NCI-H2227 treated with DMSO at 0.1 percent for 48 hours (cell line): ENCODE measurements at regions not wholly inside any gene's neighbourhood (a gene's known extent, or its start where the extent isn't known, plus 50 kb on each side); places are given as distances from the start of the nearest gene placed in this dataset.
"Not testable (repeated sequence)": the region's sequence is repeated elsewhere in the genome, so short reads cannot be mapped to it uniquely, and the experiment has no call there.

Source experiments
- DNase-seq: peaks from one replicate; lab custom pipeline; 2025; lab: John Stamatoyannopoulos, UW

DNA sequence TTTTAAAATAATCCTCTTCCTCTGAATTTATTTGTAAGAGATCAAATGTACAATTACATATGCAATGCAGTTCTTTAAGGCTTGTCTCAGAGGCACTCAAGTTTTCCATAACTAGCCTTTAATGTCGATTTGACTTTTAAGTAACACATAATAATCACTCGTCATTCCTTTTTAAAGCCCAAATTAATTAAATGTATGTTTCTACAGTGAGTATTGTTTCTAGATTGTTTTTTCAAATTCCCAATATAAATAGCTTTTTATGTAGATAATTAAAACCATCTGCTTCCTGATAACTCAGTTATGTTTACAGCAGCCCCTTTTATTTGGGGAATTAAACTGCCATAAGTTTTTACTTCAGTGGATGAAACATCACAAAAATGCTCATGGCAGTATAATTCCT, 185.1 kb downstream of the ETNK1 start:
- no peak for DNase-seq

DNA sequence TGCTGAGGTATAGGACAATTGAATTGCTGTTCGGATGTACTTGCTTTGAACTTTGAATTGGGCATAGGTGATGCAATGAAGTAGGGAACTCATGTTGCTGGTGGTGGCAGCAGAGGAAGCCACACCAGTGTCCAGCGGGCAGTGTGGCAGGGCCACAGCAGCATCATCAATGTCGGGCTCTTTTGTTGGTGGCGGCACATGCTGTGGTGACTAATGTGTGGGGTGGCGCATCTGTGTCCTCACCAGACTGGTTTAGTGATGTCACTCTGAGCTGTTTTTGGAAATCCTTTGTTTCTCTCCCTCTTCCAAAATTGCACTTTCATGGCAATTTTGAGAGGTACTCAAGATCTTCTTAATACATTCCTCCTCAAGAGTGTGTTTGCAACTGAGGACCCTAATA, 187.6 kb downstream of the ETNK1 start:
- no peak for DNase-seq

DNA sequence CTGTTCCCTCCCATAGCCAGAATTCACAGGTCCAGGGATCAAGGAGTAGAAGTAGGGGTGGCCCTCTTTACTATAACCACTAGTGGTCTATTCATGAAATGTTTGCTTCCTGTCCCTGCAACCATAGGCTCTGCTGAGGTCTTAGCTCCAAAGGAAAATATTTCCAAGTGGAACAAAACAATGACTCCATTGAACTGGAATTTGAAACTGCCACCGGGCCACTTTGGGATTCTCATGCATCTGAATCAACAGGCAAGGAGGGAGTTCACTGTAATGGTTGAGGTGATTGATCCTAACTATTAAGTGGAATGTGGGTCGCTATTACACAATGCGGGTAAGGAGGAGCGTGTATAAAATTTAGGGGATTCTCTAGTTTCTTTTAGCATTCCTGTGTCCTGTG, 197.0 kb downstream of the ETNK1 start:
- DNase-seq, result no peak

DNA sequence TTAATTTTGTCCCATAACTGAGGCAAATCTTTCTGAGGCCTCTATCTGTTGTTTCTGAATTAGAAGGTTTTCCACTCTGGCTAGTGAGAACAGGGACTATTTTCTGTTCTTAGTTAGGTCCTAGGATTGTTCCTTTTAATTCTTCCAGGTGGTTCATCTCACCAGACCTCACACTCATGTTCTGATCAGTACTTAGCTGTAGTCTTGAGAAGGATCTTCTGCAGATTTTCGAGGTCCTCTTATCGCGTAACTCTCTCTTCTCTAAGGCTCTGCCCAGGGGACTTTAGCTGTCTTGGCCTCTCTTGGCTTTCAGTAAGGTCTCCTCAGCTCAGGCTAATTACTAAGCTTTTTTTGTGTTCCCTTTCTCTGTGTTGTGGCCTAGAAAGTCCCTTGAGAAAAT, 201.1 kb downstream of the ETNK1 start:
- no peak for DNase-seq

DNA sequence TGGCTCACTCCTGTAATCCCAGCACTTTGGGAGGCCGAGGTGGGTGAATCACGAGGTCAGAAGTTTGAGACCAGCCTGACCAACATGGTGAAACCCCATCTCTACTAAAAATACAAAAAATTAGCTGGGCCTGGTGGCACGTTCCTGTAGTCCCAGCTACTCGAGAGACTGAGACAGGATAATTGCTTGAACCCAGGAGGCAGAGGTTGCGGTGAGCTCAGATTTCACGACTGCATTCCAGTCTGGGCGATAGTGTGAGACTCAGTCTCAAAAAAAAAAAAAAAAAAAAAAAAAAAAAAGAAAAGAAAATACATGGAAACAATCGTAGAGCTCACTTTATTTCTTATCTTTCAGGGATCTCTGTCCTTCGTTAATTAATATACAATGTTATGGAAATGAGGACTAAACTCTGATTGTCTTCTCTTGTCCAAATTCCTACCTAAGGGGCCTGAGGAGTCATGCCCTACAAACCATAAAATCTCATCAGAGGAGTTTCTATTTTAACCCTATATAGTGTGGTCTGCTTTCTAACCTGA, 201.5 kb downstream of the ETNK1 start:
- not testable (repeated sequence) for DNase-seq

DNA sequence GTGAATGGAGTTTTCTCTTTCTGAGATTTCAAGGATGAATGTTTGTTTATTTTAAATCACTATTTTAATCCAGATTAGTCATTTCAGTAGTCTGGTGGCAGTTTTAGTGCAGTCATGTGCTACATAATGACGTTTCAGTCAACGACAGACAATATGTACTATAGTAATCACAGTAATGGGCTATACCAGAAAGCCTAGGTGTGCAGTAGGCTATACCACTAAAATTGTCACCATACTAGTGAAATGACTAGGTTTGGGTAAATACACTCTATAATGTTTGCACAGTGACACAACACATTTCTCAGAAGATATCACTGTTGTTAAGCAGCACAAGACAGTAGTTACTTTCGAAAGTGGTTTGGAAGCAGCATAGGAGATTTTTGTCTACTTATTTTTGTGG, 203.1 kb downstream of the ETNK1 start:
- no peak for DNase-seq

DNA sequence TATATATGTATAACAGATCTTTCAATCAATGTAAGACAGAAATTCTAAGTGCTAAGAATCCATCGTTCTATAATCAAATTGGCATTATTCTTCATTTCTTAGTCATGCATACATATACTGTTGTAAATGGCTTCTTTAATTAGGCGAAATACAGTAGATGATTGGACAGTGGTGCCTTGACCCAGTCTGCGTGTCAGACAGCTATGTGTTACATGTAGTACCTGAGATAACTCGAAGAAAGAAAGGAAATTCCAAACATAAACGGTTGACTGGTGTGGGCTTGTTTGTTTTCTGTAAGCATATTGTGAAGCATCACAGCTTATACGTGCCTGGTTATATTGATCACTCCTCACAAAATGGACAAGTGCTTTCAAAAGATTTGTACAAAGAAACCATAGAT, 210.5 kb downstream of the ETNK1 start:
- DNase-seq, result no peak

DNA sequence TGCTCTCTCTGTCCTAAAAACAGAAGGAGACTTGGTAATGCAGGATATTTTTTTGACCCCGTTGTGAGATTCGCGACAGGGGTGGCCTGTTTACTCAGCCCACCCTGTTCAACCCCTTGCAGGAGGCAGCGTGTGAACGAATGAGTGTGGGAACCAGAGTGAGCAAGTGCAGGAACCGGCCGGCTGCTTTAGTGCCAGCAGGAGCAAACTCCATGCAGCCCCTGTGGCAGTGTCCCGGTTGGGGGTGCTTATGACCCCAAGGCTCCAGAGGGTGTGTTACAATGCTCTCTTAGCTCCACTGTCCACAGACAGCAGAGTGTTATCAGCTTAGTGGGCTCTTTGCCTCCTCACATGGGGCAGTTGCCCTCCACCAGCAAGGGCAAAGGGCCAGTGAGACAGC, 225.2 kb downstream of the ETNK1 start:
- no peak for DNase-seq

DNA sequence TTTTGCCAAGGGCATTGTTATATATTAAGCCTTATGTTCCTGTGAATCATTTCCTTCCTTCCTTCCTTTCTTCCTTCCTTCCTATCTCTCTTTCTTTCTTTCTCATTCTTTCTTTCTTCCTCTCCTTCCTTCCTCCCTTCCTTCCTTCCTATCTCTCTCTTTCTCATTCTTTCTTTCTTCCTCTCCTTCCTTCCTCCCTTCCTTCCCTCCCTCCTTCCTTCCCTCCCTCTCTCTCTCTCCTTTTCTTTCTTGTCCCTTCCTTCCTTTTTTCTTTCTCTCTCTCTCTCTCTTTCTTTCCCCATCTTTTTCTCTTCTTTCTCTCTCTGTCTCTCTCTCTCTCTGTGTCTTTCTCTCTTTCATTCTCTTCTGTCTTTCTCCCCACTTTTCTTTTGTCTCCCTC, 226.6 kb downstream of the ETNK1 start:
- DNase-seq, result no peak

DNA sequence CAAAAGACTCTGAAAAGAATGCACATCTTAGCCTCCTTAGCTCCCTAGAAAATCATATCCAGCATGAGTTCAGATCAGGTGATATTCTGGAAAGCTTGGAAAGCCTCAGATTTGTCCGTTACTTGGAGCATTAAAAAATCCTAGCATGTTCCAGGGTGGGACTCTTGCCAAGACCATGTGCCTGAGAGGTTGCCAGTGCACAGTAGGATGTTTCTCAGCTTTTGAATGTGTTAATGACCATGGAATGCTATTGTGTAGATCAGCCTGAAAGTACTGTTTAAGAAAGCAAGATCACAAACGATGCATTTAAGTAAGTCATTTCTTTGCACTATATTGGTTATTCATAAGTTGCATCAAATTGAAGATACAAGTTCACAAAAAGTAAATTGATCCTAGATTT, 230.5 kb downstream of the ETNK1 start:
- DNase-seq, result no peak

DNA sequence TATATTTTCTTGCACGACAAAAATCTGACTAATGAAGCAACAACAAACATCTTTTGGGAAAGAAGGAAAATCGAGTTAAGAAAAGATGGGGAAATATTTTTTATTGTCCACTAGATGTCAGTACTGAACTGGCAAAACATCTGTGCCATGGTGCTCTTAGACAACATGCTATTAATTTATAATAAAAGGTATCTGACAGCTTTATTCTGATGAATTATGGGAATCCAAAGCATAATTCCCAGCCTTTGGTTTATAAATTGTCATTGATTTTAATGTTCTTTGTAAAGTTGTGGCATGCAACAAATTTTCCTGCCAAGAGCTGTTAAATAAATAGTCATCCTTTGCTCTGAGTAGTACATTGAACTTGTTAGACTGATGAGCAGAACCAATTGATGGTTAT, 231.2 kb downstream of the ETNK1 start:
- peak; percentile 40 for DNase-seq

DNA sequence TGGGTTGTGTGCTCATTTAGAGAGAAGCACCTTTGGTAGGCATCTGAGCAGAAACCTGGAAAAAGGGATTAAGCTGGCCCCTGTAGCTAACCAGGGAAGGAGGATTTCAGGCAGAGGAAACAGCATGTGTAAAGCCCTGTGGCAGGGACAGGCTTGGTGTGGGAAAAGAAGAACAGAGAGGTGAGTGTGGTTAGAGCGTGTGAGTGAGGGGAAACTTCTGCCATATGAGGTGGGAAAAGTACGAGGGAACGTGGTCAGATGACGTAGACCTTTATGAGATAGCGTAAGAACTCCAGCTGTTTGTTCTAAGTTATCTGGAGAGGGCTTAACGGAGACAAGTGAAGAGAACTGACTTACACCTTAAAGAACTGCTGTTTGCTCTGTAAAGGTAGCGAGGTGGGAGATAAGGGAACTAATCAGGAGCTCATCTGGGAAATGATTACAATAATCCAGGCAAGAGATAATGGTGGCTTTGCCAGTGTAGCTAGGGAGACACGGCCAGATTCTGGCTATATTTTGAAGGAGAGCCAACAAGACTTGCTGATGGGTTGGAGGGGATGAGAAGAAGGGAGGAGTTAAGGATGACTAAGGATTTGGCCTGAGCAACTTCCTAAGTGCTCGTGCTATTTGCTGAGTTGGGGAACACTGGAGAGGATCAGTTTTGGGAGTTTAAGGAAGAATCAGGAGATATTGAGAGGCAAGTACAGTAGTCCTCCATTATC, 234.0 kb downstream of the ETNK1 start:
- no peak for DNase-seq

DNA sequence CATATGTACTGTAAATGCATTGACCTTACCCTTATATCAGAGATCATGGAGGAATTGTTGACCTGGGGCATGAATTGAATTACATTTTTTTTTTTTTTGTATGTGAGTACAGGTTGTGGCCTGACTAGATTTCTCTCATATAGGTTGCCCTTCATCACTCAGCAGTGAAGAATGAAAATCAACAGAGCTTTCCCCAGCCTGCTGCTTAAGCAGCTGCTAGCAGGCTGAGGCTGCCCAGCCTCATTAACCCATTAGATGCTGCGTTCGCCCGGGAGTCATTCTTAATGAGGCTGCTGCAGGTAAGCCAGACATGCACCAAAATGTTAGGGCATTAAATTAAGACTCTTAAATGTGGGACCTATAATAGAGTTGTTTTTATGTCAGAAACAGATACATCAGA, 236.0 kb downstream of the ETNK1 start:
- DNase-seq, result no peak

DNA sequence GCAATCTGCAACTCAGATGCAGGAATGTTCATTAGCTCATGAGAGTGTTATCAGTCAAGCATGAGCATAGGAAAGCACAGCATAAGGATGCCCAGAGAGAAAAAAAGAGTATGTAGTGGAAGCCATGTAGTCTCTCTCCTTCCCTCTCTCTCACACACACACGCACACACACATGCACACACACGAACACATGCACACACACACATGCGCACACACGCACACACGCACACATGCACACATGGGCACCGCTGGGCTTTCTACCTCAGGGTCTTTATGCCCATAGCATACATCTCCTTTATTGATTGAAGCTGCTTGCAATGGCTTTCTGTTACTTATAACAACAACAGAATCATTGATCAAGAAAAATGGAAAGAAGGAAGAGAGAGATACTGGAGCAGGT, 240.9 kb downstream of the ETNK1 start:
- no peak for DNase-seq

DNA sequence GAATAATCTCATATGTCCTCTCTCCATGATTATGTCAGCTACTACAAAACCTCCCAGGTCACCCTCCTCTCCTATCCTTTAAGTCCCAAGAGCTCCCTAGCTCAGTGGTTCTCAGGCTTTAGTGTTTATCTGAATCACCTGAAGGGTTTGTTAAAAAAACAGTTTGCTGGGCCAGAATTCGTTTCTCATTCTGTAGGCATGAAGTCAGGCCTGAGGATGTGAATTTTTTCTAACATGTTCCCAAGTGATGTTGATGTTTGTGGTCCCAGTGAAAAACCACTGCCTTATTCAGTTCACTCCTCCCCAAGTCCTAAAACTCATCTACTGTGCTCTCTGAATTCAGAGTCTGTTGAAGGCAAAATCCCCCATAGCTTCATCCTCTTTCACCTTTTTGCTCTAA, 241.4 kb downstream of the ETNK1 start:
- DNase-seq, result no peak

DNA sequence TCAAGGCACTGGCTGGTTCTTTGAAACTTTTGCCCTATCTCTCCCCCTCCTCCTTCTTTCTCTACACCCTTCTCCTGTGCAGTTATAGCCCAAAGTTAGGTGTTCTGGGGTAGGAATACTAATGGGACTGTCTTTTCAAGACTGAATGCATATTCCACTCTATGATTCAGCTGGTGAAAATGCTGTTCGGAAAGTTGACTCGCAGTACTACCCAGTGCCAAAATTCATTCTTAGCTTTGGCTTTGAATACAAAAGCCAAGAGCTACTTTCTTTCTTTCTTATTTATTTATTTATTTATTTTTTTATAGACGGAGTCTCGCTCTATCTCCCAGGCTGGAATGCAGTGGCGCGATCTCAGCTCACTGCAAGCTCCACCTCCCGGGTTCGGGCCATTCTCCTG, 249.2 kb downstream of the ETNK1 start:
- no peak for DNase-seq

DNA sequence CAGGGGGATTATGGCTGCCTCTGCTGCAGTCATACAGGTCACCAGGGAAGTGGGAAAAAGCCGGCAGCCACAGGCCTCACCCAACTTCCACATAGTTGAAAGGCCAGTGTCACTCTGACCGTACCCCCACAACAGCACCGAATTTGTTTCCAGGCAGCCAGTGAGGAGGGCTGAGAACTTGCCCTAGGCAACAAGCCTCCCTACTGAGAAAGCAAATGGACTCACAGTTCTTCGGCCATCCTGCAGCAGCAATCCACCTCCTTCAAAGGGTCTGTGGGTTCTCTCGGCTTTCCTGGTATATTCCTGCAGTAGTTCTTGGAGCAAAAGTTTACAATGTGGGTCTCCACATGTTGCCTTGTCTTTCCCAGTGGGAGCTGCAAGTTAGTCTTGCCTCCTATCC, 251.3 kb downstream of the ETNK1 start:
- no peak for DNase-seq

DNA sequence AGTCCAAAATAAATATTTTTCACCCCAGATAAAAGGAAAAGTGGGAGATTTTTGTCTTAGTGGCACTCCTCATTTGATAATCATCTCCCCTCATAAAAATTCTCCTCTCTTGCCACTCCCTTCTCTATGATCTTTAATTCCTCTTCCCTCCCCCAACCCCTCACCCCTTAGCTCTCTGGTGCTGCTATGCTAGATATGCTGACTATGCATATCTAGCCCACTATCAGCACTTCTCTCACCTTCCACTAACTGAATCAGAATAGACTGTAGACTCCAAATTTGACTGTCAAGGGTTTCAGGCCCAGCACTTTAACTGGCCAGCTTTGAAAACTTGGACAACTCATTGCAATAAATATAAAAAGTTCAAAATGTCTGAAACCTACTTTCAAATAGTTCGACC, 254.2 kb downstream of the ETNK1 start:
- no peak for DNase-seq

DNA sequence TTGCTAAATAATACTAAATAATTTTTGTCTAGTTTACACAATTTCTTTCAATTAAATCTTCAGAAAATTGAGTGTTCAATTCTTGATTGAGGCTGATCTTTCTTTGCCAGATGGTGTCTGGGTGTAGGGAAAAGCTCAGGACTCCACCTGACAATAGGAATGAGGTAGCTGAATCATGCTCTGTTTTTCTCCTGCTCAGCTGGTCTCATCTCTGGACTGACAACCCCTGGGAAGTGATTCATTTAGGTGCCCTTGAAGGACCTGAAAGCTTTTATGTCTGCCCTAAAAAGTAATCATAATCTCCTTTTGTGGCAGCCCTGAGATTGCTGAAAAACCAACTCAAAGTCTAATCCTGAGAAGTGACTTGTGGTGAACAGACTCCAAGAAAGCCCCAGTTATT, 255.4 kb downstream of the ETNK1 start:
- no peak for DNase-seq

DNA sequence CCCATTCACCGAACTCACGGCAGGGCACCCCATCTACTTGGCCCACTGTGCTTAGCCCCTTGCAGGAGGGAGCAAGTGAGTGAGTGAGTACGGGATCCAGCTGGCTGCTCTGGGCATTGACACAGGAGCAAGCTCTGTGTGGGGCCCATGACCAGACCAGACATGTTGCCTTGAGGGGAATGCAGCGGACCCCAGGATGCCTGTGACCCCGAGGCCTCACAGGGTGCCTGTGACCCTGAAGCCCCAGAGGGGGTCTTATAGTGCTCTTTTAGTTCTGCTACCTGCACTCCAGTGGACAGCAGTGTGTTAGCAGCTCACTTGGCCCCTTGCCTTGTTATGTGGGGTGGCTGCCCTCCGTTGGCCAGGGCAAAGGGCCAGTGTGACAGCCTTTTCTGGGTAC, 255.8 kb downstream of the ETNK1 start:
- DNase-seq, result no peak

DNA sequence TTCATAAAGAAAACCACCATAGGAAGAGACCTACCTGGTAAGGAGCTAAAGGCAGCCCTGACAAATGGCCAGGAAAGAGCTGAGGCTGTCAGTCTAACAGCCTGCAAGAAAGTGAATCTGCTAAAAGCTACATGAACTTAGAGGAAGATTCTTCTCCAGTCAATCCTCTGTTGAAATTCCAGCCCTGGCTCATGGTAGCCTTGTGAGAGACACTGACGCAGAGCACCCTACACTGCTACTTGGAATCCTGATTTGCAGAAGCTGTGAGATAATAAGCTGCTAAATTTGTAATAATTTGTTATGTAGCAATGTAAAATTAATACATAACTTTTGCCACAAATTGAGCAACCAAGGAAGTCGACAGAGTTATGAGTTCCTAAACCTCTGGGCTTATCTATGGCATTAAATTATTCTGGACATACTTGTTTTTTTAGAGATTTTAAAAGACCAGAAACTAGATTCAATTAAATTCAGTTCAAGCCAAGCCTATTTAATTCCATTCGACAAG, 257.0 kb downstream of the ETNK1 start:
- no peak for DNase-seq

DNA sequence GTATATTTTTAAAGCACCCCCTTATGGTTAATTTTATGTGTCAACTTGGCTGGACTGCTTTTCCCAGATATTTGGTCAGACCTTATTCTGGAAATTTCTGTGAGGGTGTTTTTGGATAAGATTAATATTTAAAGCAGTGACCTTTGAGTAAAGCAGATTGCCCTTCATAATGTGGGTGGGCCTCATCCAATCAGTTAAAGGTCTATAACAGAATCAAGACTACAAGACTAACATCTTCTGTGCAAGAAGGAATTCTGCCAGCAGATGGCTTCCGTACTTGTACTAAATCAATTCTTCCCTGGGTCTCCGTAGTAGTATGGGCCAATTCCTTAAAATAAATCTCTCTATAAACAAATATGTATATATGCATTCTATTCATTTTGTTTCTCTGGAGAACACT, 257.6 kb downstream of the ETNK1 start:
- DNase-seq, result no peak

DNA sequence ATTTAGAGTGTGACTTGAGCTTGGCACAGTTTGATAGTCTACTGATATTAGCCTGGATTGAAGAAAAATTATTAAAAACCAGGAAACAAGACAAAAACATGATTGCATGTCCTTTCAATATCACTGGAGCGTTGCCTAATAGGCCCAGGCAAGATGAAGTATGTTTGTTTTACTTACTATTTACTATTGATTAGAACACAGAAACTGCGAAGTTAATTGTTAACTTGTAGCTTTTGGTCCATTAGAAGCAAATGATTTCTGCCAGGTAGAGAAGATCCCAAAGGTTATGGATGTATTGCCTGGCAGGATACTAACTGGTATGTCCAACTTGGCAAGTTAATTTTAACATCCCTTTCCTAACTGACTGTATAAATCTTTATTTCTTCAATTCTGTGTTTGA, 268.9 kb downstream of the ETNK1 start:
- DNase-seq, result no peak

DNA sequence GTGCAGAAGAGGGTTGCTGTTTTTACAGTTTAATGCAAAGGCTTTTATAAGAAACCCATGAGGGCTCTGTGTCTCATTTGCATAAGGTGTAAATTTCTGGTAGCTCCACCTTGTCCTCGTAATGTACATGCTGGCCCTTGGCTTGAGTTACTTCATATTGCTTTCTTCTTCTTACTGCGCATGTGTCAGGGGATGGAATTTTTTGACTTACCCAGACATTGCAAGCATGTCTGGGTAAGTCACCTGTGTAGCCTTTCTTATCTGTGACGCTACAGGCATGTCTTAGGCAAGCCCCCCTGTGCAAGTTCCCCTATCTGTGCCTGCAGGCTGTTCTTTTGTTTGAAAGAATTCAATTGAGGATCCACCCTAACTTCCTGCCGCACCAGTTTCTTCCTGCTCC, 274.2 kb downstream of the ETNK1 start:
- no peak for DNase-seq
